ENCODE measurements at regions not wholly inside any gene's neighbourhood (a gene's known extent, or its start where the extent isn't known, plus 50 kb on each side); places are given as distances from the start of the nearest gene placed in this dataset.

- TF ChIP-seq POLR2A (IDR thresholded peaks at IDR 0.05; ENCODE audit: low read depth, low read length) = no peak
- FAIRE-seq = no peak
- DNase-seq (ENCODE audit: insufficient read length, low spot score) = no peak
Measured at GRCh38 chr18:47317824-47318508, 66.5 kb upstream of the SKOR2 start.

DNA sequence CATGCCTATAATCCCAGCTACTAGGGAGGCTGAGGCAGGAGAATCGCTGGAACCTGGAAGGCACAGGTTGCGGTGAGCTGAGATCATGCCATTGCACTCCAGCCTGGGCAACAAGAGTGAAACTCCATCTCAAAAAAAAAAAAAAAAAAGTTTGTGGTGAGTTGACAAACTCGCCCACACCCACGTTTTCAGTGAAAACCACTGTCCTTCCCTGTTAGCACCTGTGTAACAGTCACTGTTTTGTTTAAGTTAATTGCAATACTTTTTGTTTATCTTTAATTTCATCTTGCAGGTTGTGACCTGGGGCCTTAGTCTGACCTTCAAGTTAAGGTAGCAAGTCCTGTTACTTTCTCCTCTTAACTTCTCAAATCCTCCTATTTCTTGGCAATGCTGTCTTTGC is 65.5 kb upstream of the SKOR2 start:
- no peak for DNase-seq (ENCODE audit: insufficient read length, low spot score)
- TF ChIP-seq SPI1 (IDR thresholded peaks at IDR 0.05; ENCODE audit: low read depth, low read length) (no peak), POU2F2 (IDR thresholded peaks at IDR 0.05; ENCODE audit: low read depth, low read length) (no peak), POLR2AphosphoS5 (IDR thresholded peaks at IDR 0.05; ENCODE audit: low read depth, low read length) (no peak), PAX5 (IDR thresholded peaks at IDR 0.05; ENCODE audit: insufficient read depth, low read length, severe bottlenecking) (no peak), TAF1 (IDR thresholded peaks at IDR 0.05; ENCODE audit: low read depth, low read length) (no peak), POLR2A (IDR thresholded peaks at IDR 0.05; ENCODE audit: low read depth, low read length) (no peak)
- no peak for FAIRE-seq

- no peak for DNase-seq (ENCODE audit: insufficient read length, low spot score)
- no peak for FAIRE-seq
- no peak for TF ChIP-seq PAX5 (IDR thresholded peaks at IDR 0.05; ENCODE audit: insufficient read depth, low read length, severe bottlenecking)
Measured at GRCh38 chr18:47313901-47314300, 62.4 kb upstream of the SKOR2 start.

- TF ChIP-seq PAX5 (IDR thresholded peaks at IDR 0.05; ENCODE audit: insufficient read depth, low read length, severe bottlenecking) (no peak), SPI1 (IDR thresholded peaks at IDR 0.05; ENCODE audit: low read depth, low read length) (no peak), POLR2A (IDR thresholded peaks at IDR 0.05; ENCODE audit: low read depth, low read length) (no peak), POLR2AphosphoS5 (IDR thresholded peaks at IDR 0.05; ENCODE audit: low read depth, low read length) (no peak), POU2F2 (IDR thresholded peaks at IDR 0.05; ENCODE audit: low read depth, low read length) (no peak), TAF1 (IDR thresholded peaks at IDR 0.05; ENCODE audit: low read depth, low read length) (no peak)
- no peak for FAIRE-seq
Measured at GRCh38 chr18:47311585-47311984, 60.1 kb upstream of the SKOR2 start.

More at GRCh38 chr18:47311585-47311984, 60.1 kb upstream of the SKOR2 start:
- no peak for DNase-seq (ENCODE audit: insufficient read length, low spot score)

Measured in GM12891 (cell line).